GM19468 (cell line): ENCODE measurements at regions not wholly inside any gene's neighbourhood (a gene's known extent, or its start where the extent isn't known, plus 50 kb on each side); places are given as distances from the start of the nearest gene placed in this dataset.

ENCODE experiments used
- ATAC-seq: cut with Tn5 transposase; IDR thresholded peaks from one replicate; pipeline ENCODE4 v1.9.1; 2021; ENCODE audit warnings: mild to moderate bottlenecking, moderate library complexity, moderate number of reproducible peaks; ENCODE audit not compliant: unreplicated experiment; ENCODE audit errors: extremely low read depth

DNA sequence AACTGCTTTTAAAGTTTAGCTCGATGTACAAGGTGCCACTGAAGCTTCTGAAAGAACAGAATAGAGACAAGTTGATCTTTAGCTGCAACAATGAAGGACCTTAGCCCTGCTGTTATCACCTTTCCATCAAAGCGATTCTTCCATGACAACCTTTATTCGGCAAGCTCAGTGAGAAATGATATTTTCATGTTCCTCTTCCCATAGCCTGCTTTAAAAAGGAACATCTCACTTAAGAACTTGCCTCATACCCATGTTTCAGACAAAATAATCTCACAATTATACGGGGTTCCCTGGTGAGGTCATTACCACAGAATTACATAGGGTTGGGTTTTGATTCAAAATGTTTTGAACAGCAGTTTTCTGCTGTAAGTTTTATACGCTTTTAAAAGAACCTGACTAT lies 264.2 kb downstream of the THBS2 start:
- no peak for ATAC-seq

- ATAC-seq = no peak
Measured at GRCh38 chr6:168988801-168989200, 264.8 kb downstream of the THBS2 start.

DNA sequence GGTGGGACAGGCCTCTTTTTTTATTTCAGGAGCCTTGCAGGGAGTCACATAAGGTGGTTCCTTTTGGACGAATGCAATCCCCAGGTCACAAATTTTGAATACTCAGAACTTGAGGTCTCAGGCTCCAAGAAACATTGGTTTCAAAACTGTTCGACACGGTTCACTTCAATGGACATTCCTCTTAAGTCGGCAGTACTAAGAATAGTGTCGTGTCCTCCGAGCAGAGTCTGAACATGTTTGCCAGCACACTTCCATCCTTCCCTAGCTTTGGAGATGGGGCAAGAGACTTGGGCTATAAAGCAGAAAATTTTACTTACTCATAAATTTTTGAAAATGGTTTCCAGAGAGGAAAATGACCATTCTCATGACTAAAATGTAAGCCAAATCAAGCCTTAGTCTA lies 265.4 kb downstream of the THBS2 start:
- no peak for ATAC-seq

DNA sequence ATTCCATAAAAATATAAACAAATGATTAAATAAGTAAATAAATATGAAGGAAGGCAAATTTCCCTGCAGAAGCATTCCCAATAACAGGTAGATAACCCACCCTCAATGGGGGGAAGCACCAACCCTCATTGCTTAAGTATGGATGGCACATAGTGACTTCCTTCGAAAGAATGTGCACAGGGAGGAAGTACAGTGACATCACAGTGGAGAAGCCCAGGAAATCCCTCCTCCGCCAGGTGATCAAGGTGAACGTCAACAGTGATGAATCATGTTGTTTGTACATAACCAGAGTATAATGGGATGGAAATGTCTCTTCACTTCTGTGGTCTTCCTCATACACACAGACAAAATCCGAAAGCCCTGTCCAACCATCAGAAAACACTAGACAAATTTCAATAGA lies 267.9 kb downstream of the THBS2 start:
- no peak for ATAC-seq

DNA sequence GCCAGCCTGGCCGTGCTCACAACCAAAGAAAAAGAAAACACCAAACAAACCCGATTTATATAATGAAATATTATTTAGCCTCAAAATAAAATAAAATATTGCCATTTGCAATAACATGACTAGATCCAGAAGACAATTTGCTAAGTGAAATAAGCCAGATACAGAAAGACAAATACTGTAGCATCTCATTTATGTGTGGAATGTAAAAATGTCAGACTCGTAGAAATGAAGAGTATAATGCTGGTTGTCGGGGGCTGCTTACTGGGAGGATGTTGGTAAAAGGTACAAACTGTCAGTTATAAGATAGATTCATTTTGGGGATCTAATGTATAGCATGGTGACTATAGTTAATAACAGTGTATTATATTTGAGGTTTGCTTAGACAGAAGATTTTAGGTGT lies 269.7 kb downstream of the THBS2 start:
- no peak for ATAC-seq

GRCh38 chr6:168981187-168981586 lies 272.5 kb downstream of the THBS2 start:
- no peak for ATAC-seq

GRCh38 chr6:168979254-168979653 lies 274.4 kb downstream of the THBS2 start:
- ATAC-seq = no peak

GRCh38 chr6:168972128-168972527 lies 281.5 kb downstream of the THBS2 start:
- ATAC-seq = no peak

DNA sequence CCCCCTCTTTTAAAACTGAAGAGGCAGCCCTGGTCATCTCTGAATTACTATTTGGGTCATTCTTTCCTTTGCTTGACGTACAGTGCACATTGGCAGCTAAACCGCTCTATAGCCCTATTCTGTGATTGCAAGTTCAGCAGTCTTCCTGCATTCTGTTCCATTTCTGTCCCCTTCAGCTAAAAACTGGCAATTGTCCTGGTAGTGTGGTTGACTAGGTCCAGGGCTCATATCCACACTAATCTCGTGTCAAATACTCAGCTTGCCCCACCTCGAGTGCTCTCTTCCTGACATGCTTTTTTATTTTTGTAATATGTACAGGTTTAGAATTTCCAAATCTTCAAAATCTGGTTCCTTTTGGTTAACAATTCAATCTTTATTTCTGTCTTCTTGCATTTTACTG lies 282.1 kb downstream of the THBS2 start:
- ATAC-seq = no peak

DNA sequence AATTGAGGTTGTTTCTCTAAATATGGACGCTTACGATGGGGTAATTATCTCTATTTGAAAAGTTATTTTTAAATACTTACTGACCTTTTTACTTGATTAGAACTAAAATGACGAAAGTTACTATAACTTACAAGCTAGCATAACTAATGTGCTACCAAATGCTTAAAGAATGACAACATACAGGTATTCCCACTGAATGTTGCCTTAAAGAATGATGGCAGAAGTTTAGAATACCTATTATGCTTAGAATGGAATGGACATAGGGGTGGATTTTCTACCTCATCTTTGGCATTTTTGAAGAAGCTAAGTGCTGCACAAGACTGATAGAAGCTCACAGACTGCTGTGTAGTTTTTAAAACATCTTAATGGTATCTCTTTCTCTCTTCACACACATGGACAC lies 284.8 kb downstream of the THBS2 start:
- ATAC-seq = no peak

DNA sequence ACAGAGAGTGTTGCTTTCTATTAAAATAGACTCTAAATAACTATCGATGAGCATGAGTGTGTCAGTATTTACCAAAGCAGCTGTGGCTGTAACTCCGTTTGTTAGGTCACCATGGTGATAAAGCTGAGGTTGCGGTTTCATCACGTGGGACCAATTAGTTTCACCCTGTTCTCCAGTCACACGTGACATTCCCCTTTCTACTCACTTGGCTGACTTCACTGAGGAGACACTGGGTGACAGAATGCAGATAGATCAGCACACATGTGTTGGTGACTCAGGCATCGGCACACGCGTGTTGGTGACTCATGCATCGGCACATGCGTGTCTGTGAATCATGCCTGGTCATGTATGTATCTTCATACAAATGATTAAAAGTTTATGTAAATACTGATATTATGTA lies 285.4 kb downstream of the THBS2 start:
- ATAC-seq = no peak

GRCh38 chr6:168967281-168967925 lies 286.2 kb downstream of the THBS2 start:
- ATAC-seq = no peak

- no peak for ATAC-seq
Measured at GRCh38 chr6:168964138-168964835, 289.4 kb downstream of the THBS2 start.

GRCh38 chr6:168962886-168963285 lies 290.8 kb downstream of the THBS2 start:
- no peak for ATAC-seq

DNA sequence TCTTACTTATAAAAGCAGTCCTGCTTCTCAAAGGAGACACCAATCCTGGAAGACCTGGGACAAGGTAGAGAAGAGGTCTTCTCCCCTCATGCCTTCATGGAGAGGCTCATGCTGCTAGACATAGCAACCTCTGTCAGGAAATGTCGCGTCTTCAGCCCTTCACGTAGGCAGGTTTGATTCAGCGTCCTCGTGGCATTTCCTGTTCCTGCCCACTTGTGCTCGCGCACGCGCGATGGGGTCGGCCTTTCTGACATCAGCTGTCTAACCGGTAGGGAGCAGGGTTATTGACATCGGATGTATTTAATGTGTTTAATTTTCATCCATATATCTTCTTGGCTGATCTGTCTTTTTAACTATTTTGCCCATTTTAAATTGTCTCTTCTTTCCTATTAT lies 292.4 kb downstream of the THBS2 start:
- no peak for ATAC-seq

DNA sequence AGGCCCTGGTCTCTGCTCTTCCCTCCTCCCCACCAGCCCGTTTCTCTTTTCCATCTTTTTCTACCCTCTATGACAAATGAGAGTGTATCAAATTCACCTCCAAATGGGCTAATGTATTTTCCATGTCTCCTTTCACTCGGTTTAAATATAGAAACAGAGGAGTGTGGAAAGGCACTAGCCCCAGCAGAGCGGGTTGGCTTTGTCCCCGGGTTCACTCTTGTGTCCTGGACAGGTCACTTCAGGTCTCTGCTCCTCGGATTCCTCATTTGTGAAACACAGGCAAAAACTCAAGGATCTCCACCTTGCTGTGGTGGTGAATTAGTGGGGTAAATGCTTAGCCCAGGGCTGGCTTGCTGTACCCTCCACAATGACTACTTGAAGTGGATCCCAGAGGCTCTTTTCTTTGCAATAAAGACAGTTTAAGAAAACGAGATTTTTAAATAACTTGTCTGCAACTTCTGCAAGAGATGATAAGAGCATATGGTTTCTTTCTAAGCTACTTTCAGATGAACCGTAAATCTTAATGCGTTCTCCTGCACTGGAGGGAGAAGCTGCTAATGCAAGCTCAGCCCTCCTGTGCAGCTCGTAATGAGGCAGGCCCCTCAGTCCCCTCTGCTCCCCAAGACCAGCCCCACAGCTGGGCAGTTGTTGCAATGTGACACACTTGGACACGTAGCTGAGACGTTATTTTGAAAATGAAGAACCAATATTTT lies 292.9 kb downstream of the THBS2 start:
- no peak for ATAC-seq

GRCh38 chr6:168959696-168960095 lies 293.9 kb downstream of the THBS2 start:
- ATAC-seq = no peak

DNA sequence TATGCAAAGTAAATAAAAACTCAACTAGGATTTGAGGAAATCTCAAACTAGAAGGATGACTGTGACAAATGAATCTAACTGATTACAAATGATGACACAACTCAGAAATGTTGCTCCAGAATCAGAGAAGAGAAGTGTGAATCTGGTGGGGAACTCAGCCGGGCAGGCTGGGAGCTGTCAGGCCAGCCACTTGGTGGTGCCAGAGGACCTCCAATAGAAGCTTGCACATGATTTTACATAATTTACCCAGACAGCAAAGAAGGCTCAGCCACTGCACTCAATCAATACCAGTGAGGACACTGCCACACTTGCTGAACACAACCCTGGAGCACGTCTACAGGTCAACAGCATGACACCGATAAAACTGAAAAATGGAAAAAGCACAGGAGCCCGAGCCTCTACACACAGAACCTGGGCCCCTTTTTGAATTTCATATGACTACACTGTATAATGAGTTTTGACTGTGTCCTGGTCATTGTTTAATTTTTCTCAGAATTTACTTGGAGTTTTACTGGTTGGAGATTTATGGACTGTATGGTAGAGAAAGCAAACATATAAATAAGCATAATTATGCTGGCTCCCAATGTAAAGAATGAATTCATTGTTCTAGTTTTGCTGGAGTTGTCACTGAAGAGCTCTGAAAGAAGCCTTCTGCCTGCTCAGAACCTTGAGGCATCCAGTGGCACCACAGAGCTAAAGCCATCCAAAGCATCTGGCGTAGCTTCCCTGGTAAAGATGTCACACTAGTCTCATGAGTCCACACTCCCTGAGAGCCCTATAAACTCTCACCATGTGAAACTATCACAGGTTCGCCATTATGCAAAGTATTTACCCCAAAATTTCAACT lies 296.5 kb downstream of the THBS2 start:
- peak; percentile 72 for ATAC-seq

- ATAC-seq = no peak
Measured at GRCh38 chr6:168956141-168956838, 297.4 kb downstream of the THBS2 start.

GRCh38 chr6:168953461-168953860 lies 300.2 kb downstream of the THBS2 start:
- no peak for ATAC-seq
